Caki2 (cell line): ENCODE measurements at regions not wholly inside any gene's neighbourhood (a gene's known extent, or its start where the extent isn't known, plus 50 kb on each side); places are given as distances from the start of the nearest gene placed in this dataset.
"Not testable (repeated sequence)": the region's sequence is repeated elsewhere in the genome, so short reads cannot be mapped to it uniquely, and the experiment has no call there.

Experiments used
- DNase-seq: peaks from one replicate; pipeline ENCODE4 v3.0.0-alpha.2; 2015; ENCODE audit warnings: low read depth
- in situ Hi-C: cut with HindIII; loops from 2 replicates; pipeline ENCODE4 v1.10.0; 2016; ENCODE audit warnings: low sequenced_read_pairs, low pct_unique_long_range_greater_than_20kb, mixed read lengths

DNA sequence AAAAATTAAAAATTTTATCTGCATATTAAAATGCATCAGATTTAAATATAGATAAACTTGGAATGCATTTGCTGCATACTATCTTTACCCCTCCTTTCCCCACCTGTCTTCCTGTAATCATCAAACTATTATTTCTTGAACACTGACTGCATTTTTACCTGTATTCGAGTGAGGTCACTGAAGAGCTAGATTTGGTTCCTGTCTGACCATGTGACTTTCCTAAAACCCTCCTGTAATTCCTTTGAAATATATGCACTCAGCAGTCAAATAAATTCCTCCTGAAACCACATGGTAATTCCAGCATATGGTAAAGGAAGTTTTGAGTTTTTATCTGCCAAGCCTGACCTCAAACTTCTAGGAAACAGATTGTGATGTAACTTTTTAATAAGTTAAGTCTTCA is 445.6 kb upstream of the FRG2C start:
- DNase-seq = no peak
- in situ Hi-C loops = no loop called here

- in situ Hi-C loops = no loop called here
These were observed 443.2 kb upstream of the FRG2C start for GRCh38 chr3:75220932-75221331.

DNA sequence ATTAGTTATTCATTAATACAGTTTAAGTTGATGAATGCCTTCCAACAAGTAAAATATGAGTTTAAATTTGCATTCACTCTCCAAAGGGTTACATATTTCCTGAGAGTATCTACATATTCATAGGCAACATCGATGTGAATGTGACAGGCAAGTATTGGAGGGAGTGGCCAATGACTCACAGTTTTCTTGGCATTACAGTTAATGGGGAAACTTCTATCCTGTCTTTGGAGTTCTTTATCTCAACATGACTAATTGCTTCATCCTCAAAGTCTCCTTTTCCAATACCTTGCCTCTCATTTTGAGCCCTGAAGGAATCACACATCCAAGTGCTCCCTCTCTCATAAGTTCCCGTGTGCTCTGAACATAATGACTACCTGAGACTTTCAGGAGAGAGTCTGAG is 439.7 kb upstream of the FRG2C start:
- in situ Hi-C loops = no loop called here
- DNase-seq = peak; percentile 10

More at GRCh38 chr3:75220932-75221331, 443.2 kb upstream of the FRG2C start:
- DNase-seq = no peak

GRCh38 chr3:75232216-75232615 is 431.9 kb upstream of the FRG2C start:
- DNase-seq = no peak
- in situ Hi-C loops = no loop called here

DNA sequence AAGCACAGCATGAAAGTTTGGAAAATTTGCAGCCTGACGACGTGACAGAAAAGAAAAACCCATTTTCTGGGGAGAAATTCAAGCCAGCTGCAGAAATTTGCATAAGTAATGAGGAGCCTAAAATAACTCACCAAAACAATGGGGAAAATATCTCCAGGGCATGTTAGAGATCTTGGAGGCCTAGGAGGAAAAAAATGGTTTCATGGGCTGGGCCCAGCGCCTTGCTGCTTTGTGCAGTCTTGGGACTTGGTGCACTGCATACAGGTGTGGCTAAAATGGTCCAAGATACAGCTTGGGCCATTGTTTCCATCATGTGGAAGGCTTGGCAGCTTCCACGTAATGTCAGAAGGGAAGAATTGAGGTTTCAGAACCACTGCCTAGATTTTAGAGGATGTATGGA is 428.5 kb upstream of the FRG2C start:
- in situ Hi-C loops = no loop called here
- DNase-seq = no peak

DNA sequence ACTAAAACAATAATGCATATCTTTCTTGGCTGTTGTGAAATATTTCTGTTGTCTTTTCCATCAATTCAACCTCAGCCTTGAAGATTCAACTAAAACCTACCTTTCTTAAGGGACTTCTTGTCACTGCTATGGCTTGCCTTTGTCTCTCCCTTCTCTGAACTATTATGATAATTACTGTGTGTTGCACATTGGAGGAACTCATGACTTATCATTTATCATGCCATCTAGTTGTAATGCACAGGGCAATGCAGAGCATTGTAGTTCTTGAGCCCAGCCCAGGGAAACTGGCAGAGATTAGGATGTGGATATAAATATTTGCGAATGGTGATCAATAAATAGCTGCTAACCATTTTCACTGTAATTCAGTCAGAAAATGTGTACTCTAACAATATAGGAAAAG is 427.1 kb upstream of the FRG2C start:
- in situ Hi-C loops = no loop called here
- DNase-seq = peak; percentile 63

DNA sequence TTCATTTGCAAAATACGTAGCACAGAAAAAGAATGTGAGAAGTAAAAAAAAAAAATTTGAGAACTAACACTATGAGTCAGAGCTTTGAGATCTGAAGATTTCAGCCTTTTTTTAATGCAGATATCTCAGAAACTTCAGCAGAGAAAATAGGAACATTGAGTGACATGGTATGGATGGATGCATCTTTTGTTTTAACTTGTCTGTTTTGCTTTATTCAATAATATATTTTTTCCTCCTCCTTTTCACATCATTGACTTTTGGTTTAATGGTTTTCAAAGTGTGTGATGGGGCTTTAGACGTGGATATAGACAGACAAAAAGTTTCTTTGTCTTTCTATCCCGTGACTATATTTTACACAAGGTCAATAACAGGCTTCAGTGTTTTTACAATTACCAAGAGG is 426.7 kb upstream of the FRG2C start:
- in situ Hi-C loops = no loop called here
- DNase-seq = peak; percentile 85

- in situ Hi-C loops, DNase-seq: not testable (repeated sequence)
These were observed 422.7 kb upstream of the FRG2C start for GRCh38 chr3:75241226-75241962.

- in situ Hi-C loops = no loop called here
These were observed 422.0 kb upstream of the FRG2C start for GRCh38 chr3:75242012-75242735.

DNA sequence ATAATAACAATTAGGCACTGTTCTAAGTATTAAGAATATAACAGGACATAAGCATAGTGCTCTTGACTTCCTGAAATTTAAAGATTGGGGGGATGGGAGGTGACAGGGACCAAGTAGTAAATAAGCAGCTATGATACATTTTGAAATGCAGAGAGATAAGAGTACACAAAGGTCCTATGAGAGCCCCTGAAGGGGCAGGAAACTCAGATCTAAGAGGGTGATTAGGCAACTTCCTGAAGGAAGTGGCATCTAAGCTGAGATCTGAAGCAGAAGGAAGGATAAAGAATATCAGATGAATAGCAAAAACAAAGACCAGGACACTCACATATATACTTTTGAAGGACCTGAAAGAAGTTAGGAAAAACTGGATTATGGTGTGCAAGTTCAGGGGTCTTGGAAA is 415.2 kb upstream of the FRG2C start:
- DNase-seq = no peak
- in situ Hi-C loops = no loop called here

More at GRCh38 chr3:75242012-75242735, 422.0 kb upstream of the FRG2C start:
- DNase-seq = no peak

GRCh38 chr3:75254685-75255084 is 409.4 kb upstream of the FRG2C start:
- no peak for DNase-seq
- in situ Hi-C loops = no loop called here

DNA sequence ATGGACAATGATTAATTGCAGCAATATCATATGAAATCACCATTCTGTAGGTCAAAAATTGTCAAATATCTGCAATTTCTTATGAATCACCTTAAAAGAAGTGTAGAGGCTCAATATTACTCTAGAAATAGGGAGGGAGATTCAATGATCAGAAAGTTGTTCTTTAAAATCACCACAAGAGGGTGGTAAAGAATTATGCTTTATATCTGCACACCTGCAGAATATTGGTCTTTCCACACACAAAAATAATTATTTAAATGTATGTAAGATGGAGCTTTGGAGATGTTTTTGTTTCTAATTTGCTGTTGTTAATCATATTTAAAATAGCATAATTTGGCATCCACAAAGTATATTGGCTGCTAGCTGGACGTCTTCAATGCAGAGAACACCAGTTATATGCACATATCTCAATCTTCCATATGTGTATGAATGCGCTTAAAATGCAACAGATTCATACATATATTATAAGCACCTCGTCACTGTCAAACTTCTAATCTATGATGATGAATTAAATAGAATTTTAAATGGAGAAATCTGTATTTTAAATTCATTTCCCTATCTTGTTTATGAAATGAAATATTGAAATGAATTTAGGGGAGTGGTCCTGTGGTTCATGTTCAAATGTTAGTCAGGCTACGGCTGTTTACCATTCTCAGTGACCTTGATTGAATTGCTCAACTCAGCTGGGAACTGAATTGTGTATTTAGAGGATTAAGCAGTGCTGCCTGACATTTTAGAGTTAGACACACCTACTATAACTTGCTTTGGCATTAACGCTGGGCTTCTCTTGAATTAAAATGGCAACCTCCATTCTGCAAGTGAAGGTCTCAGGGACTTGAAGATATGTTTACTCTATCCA is 405.1 kb upstream of the FRG2C start:
- in situ Hi-C loops = not testable (repeated sequence)
- DNase-seq = peak; percentile 2

DNA sequence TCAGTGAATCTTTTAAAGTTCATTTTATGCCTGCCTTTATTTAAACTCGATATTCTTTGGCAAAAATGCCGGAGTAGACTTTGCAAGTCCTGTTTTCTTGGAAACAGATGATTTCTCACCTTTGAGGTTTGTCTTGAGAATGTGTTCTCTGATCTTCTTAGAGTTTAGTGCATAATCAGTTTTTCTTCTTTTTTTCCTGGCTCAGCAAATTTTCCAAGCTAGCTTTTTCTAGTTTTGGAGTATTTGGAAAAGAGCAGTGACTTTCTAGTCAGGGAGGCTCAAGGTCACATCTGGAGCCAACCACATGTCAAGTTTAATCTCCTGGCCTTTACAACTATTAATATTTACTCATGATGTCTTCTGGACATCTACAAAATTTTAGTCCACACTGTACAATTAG is 403.2 kb upstream of the FRG2C start:
- DNase-seq, in situ Hi-C loops: not testable (repeated sequence)

- DNase-seq = no peak
- in situ Hi-C loops = no loop called here
These were observed 401.5 kb upstream of the FRG2C start for GRCh38 chr3:75262661-75263060.

DNA sequence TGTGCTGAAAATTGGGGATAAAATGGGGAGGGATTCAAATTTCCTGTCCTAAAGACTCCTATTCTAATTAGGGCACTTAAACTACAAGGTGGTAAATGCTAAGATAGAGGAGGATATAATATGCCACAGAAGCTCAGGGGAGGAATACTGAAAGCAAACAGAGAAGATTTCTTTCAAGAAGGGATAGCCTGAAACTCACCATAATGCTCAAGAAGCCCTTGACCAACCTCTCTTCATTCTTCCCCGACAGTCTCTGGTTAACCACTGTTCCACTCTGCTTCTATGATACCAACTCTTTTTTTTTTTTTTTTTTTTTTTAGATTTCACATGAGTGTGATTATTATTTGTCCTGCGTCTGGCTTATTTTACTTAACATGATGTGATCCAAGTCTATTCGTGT is 398.2 kb upstream of the FRG2C start:
- in situ Hi-C loops = no loop called here
- no peak for DNase-seq

- not testable (repeated sequence) for DNase-seq
These were observed 395.6 kb upstream of the FRG2C start for GRCh38 chr3:75268576-75268975.

GRCh38 chr3:75272237-75272636 is 391.9 kb upstream of the FRG2C start:
- in situ Hi-C loops, DNase-seq: not testable (repeated sequence)

More at GRCh38 chr3:75268576-75268975, 395.6 kb upstream of the FRG2C start:
- in situ Hi-C loops = not testable (repeated sequence)

GRCh38 chr3:75272691-75273090 is 391.4 kb upstream of the FRG2C start:
- no peak for DNase-seq
- in situ Hi-C loops = no loop called here
